ENCODE measurements at regions not wholly inside any gene's neighbourhood (a gene's known extent, or its start where the extent isn't known, plus 50 kb on each side); places are given as distances from the start of the nearest gene placed in this dataset.

GRCh38 chr4:100828364-100828763 is 310.5 kb upstream of the EMCN start:
- Histone ChIP-seq H3K27ac (ENCODE audit: low read depth, low read length) (no peak overlapping the region), H3K36me3 (ENCODE audit: insufficient read depth, low read length) (no peaks in the 10 kb centered on the region), H3K4me1 (ENCODE audit: control insufficient read depth, insufficient read depth, low read length, unreplicated experiment) (peaks cover 7% of the 10 kb centered on the region), H3K27me3 (ENCODE audit: insufficient read depth, low read length) (no peaks in the 10 kb centered on the region), H2AFZ (ENCODE audit: low read length, unreplicated experiment) (no peak overlapping the region), H3K4me3 (ENCODE audit: low read depth, low read length) (no peak overlapping the region), H3K79me2 (ENCODE audit: control insufficient read depth, insufficient read depth, low read length, unreplicated experiment) (no peaks in the 10 kb centered on the region)

GRCh38 chr4:100827756-100828155 is 309.9 kb upstream of the EMCN start:
- no peak overlapping the region for H2AFZ ChIP-seq (ENCODE audit: low read length, unreplicated experiment)
- no peak overlapping the region for H3K4me3 ChIP-seq (ENCODE audit: low read depth, low read length)
- H3K27ac ChIP-seq (ENCODE audit: low read depth, low read length): no peak overlapping the region
- H3K79me2 ChIP-seq (ENCODE audit: control insufficient read depth, insufficient read depth, low read length, unreplicated experiment): no peaks in the 10 kb centered on the region
- H3K36me3 ChIP-seq (ENCODE audit: insufficient read depth, low read length): no peaks in the 10 kb centered on the region
- peaks cover 13% of the 10 kb centered on the region for H3K4me1 ChIP-seq (ENCODE audit: control insufficient read depth, insufficient read depth, low read length, unreplicated experiment)
- no peaks in the 10 kb centered on the region for H3K27me3 ChIP-seq (ENCODE audit: insufficient read depth, low read length)

- no peaks in the 10 kb centered on the region for H3K36me3 ChIP-seq (ENCODE audit: insufficient read depth, low read length)
- H3K79me2 ChIP-seq (ENCODE audit: control insufficient read depth, insufficient read depth, low read length, unreplicated experiment): no peaks in the 10 kb centered on the region
- no peak overlapping the region for H3K27ac ChIP-seq (ENCODE audit: low read depth, low read length)
- no peak overlapping the region for H3K4me3 ChIP-seq (ENCODE audit: low read depth, low read length)
- H3K4me1 ChIP-seq (ENCODE audit: control insufficient read depth, insufficient read depth, low read length, unreplicated experiment): peaks cover 16% of the 10 kb centered on the region
- no peaks in the 10 kb centered on the region for H3K27me3 ChIP-seq (ENCODE audit: insufficient read depth, low read length)
- no peak overlapping the region for H2AFZ ChIP-seq (ENCODE audit: low read length, unreplicated experiment)
Measured at GRCh38 chr4:100826808-100827548, 309.2 kb upstream of the EMCN start.

GRCh38 chr4:100826067-100826466 is 308.2 kb upstream of the EMCN start:
- Histone ChIP-seq H2AFZ (ENCODE audit: low read length, unreplicated experiment) (no peak overlapping the region), H3K27me3 (ENCODE audit: insufficient read depth, low read length) (no peaks in the 10 kb centered on the region), H3K4me1 (ENCODE audit: control insufficient read depth, insufficient read depth, low read length, unreplicated experiment) (peaks cover 16% of the 10 kb centered on the region), H3K36me3 (ENCODE audit: insufficient read depth, low read length) (no peaks in the 10 kb centered on the region), H3K79me2 (ENCODE audit: control insufficient read depth, insufficient read depth, low read length, unreplicated experiment) (no peaks in the 10 kb centered on the region), H3K4me3 (ENCODE audit: low read depth, low read length) (no peak overlapping the region), H3K27ac (ENCODE audit: low read depth, low read length) (no peak overlapping the region)

- Histone ChIP-seq H3K27ac (ENCODE audit: low read depth, low read length) (no peak overlapping the region), H3K4me1 (ENCODE audit: control insufficient read depth, insufficient read depth, low read length, unreplicated experiment) (peaks cover 16% of the 10 kb centered on the region), H3K79me2 (ENCODE audit: control insufficient read depth, insufficient read depth, low read length, unreplicated experiment) (no peaks in the 10 kb centered on the region), H2AFZ (ENCODE audit: low read length, unreplicated experiment) (no peak overlapping the region), H3K4me3 (ENCODE audit: low read depth, low read length) (no peak overlapping the region), H3K36me3 (ENCODE audit: insufficient read depth, low read length) (no peaks in the 10 kb centered on the region), H3K27me3 (ENCODE audit: insufficient read depth, low read length) (no peaks in the 10 kb centered on the region)
Measured at GRCh38 chr4:100823993-100824323, 306.1 kb upstream of the EMCN start.

- Histone ChIP-seq H3K27ac (ENCODE audit: low read depth, low read length) (no peak overlapping the region), H3K36me3 (ENCODE audit: insufficient read depth, low read length) (no peaks in the 10 kb centered on the region), H3K27me3 (ENCODE audit: insufficient read depth, low read length) (no peaks in the 10 kb centered on the region), H3K4me1 (ENCODE audit: control insufficient read depth, insufficient read depth, low read length, unreplicated experiment) (peaks cover 16% of the 10 kb centered on the region), H3K4me3 (ENCODE audit: low read depth, low read length) (no peak overlapping the region), H3K79me2 (ENCODE audit: control insufficient read depth, insufficient read depth, low read length, unreplicated experiment) (no peaks in the 10 kb centered on the region), H2AFZ (ENCODE audit: low read length, unreplicated experiment) (no peak overlapping the region)
Measured at GRCh38 chr4:100823066-100823992, 305.5 kb upstream of the EMCN start.

- H3K79me2 ChIP-seq (ENCODE audit: control insufficient read depth, insufficient read depth, low read length, unreplicated experiment): no peaks in the 10 kb centered on the region
- H3K4me3 ChIP-seq (ENCODE audit: low read depth, low read length): no peak overlapping the region
- H2AFZ ChIP-seq (ENCODE audit: low read length, unreplicated experiment): no peak overlapping the region
- peaks cover 16% of the 10 kb centered on the region for H3K4me1 ChIP-seq (ENCODE audit: control insufficient read depth, insufficient read depth, low read length, unreplicated experiment)
- no peak overlapping the region for H3K27ac ChIP-seq (ENCODE audit: low read depth, low read length)
- H3K36me3 ChIP-seq (ENCODE audit: insufficient read depth, low read length): no peaks in the 10 kb centered on the region
- no peaks in the 10 kb centered on the region for H3K27me3 ChIP-seq (ENCODE audit: insufficient read depth, low read length)
Measured at GRCh38 chr4:100820249-100820648, 302.4 kb upstream of the EMCN start.

GRCh38 chr4:100819505-100819904 is 301.7 kb upstream of the EMCN start:
- Histone ChIP-seq H3K4me1 (ENCODE audit: control insufficient read depth, insufficient read depth, low read length, unreplicated experiment) (peaks cover 16% of the 10 kb centered on the region), H2AFZ (ENCODE audit: low read length, unreplicated experiment) (no peak overlapping the region), H3K27ac (ENCODE audit: low read depth, low read length) (no peak overlapping the region), H3K27me3 (ENCODE audit: insufficient read depth, low read length) (no peaks in the 10 kb centered on the region), H3K79me2 (ENCODE audit: control insufficient read depth, insufficient read depth, low read length, unreplicated experiment) (no peaks in the 10 kb centered on the region), H3K4me3 (ENCODE audit: low read depth, low read length) (no peak overlapping the region), H3K36me3 (ENCODE audit: insufficient read depth, low read length) (no peaks in the 10 kb centered on the region)

GRCh38 chr4:100816436-100817045 is 298.7 kb upstream of the EMCN start:
- Histone ChIP-seq H3K79me2 (ENCODE audit: control insufficient read depth, insufficient read depth, low read length, unreplicated experiment) (no peaks in the 10 kb centered on the region), H3K36me3 (ENCODE audit: insufficient read depth, low read length) (no peaks in the 10 kb centered on the region), H3K27ac (ENCODE audit: low read depth, low read length) (no peak overlapping the region), H3K4me3 (ENCODE audit: low read depth, low read length) (no peak overlapping the region), H2AFZ (ENCODE audit: low read length, unreplicated experiment) (no peak overlapping the region), H3K4me1 (ENCODE audit: control insufficient read depth, insufficient read depth, low read length, unreplicated experiment) (no peaks in the 10 kb centered on the region), H3K27me3 (ENCODE audit: insufficient read depth, low read length) (no peaks in the 10 kb centered on the region)

GRCh38 chr4:100811046-100811445 is 293.2 kb upstream of the EMCN start:
- Histone ChIP-seq H3K27me3 (ENCODE audit: insufficient read depth, low read length) (no peaks in the 10 kb centered on the region), H3K4me1 (ENCODE audit: control insufficient read depth, insufficient read depth, low read length, unreplicated experiment) (no peaks in the 10 kb centered on the region), H3K4me3 (ENCODE audit: low read depth, low read length) (no peak overlapping the region), H3K27ac (ENCODE audit: low read depth, low read length) (no peak overlapping the region), H3K36me3 (ENCODE audit: insufficient read depth, low read length) (no peaks in the 10 kb centered on the region), H3K79me2 (ENCODE audit: control insufficient read depth, insufficient read depth, low read length, unreplicated experiment) (no peaks in the 10 kb centered on the region), H2AFZ (ENCODE audit: low read length, unreplicated experiment) (no peak overlapping the region)

Data from ACC112 (cell line).